K562 (cell line): ENCODE measurements at regions not wholly inside any gene's neighbourhood (a gene's known extent, or its start where the extent isn't known, plus 50 kb on each side); places are given as distances from the start of the nearest gene placed in this dataset.

ENCODE experiments used
- ATAC-seq: fragments of 200-7000 bp; cut with Tn5 transposase; 3 replicates; pipeline ENCODE4 v1.9.1; 2020; ENCODE audit warnings: moderate library complexity
- BruUV-seq: library from RNA; stranded (reverse); fragments of 400-500 nt; replicated peaks from 2 replicates; lab custom pipeline; 2021; lab: Mats Ljungman, UMichigan
- CTCF ChIA-PET: fragments of 300-600 bp; formaldehyde crosslinking; extraction: SDS; loops from one replicate; lab custom pipeline; 2021; ENCODE audit warnings: low intra/inter-chr PET ratio; lab: Yijun Ruan, JAX
- POLR2A ChIA-PET: fragments of 300-600, 350-650 bp; sonication (Branson Sonifier 250); formaldehyde crosslinking; extraction: SDS; loops from one replicate; lab custom pipeline; 2021; ENCODE audit warnings: antibody characterized with exemption, inconsistent platforms; lab: Yijun Ruan, JAX
- DNase-seq, 4 experiments: peaks; one replicate each; pipeline versions ENCODE4 v3.0.0 to v3.0.0-alpha.2; 2011 to 2018; ENCODE audit warnings: low spot score in 3 of 4, mixed read lengths in 3 of 4; ENCODE audit errors: extremely low read depth in 1 of 4
- FAIRE-seq: peaks from 2 replicates; lab custom pipeline; 2011; peaks lifted over from hg19 to GRCh38; lab: Jason Lieb, UNC
- H2AFZ ChIP-seq: 2 replicates; pipeline ENCODE4 v1.6.0; 2011; ENCODE audit warnings: low read depth, low read length, control low read depth, inconsistent platforms
- H3K27ac ChIP-seq: fragments of 200-600 bp; 3 replicates; pipeline ENCODE4 v1.8.0; 2011; ENCODE audit warnings: low read depth, mild to moderate bottlenecking, control low read depth, inconsistent platforms, low read length, moderate library complexity, mixed read lengths; ENCODE audit errors: extremely low read depth
- H3K27me3 ChIP-seq, 2 experiments: fragments of 300-600 bp in 1 of 2; 2 replicates in 1 of 2; 3 replicates in 1 of 2; pipeline versions ENCODE4 v1.6.0 to v1.8.0; 2011; ENCODE audit warnings: inconsistent platforms in 2 of 2, low read length in 2 of 2, mild to moderate bottlenecking in 1 of 2, mixed read lengths in 1 of 2, moderate library complexity in 1 of 2; ENCODE audit not compliant: control insufficient read depth in 2 of 2, insufficient read depth in 2 of 2
- H3K36me3 ChIP-seq: fragments of 300-600 bp; 3 replicates; pipeline ENCODE4 v1.8.0; 2011; ENCODE audit warnings: mild to moderate bottlenecking, low read length, inconsistent platforms; ENCODE audit not compliant: control insufficient read depth, insufficient read depth
- H3K4me1 ChIP-seq, 2 experiments: fragments of 200-600 bp in 1 of 2; replicated peaks in 1 of 2; 2 replicates in 1 of 2; 3 replicates in 1 of 2; pipeline versions ENCODE4 v1.5.1 to v1.8.0; 2011; ENCODE audit warnings: inconsistent platforms in 2 of 2, low read length in 2 of 2, mild to moderate bottlenecking in 1 of 2, mixed read lengths in 1 of 2, moderate library complexity in 1 of 2; ENCODE audit not compliant: control insufficient read depth in 2 of 2, insufficient read depth in 2 of 2
- H3K4me2 ChIP-seq: 2 replicates; pipeline ENCODE4 v1.6.1; 2011; ENCODE audit warnings: low read length, control low read depth, inconsistent platforms, mixed read lengths; ENCODE audit not compliant: insufficient read depth
- H3K4me3 ChIP-seq: fragments of 200-600 bp; sonication (generic), shearing (Covaris generic); 2 replicates; pipeline ENCODE4 v1.5.1; 2016; ENCODE audit warnings: control low read depth, inconsistent platforms
- H3K79me2 ChIP-seq: fragments of 200-600 bp; 3 replicates; pipeline ENCODE4 v1.8.0; 2011; ENCODE audit warnings: low read length, inconsistent platforms; ENCODE audit not compliant: control insufficient read depth, insufficient read depth
- H3K9ac ChIP-seq, 2 experiments: 2 replicates each; pipeline versions ENCODE4 v1.6.0 to v1.6.1; 2011; ENCODE audit warnings: low read depth in 2 of 2, low read length in 2 of 2, control low read depth in 1 of 2, inconsistent platforms in 1 of 2, mild to moderate bottlenecking in 1 of 2, mixed read lengths in 1 of 2; ENCODE audit not compliant: insufficient read depth in 1 of 2
- H3K9me1 ChIP-seq: one replicate; pipeline ENCODE4 v1.6.0; 2011; ENCODE audit warnings: inconsistent platforms, mild to moderate bottlenecking, low read length, moderate library complexity; ENCODE audit not compliant: control insufficient read depth, insufficient read depth
- H3K9me3 ChIP-seq: replicated peaks from 2 replicates; pipeline ENCODE4 v1.5.1; 2011; ENCODE audit warnings: low read depth, low read length, inconsistent platforms; ENCODE audit not compliant: control insufficient read depth, insufficient read depth
- H4K20me1 ChIP-seq: replicated peaks from 2 replicates; pipeline ENCODE4 v1.6.1; 2011; ENCODE audit warnings: low read length, inconsistent platforms, mixed read lengths; ENCODE audit not compliant: control insufficient read depth, insufficient read depth
- DPF2 ChIP-seq: fragments of 450-650 bp; IDR thresholded peaks from 2 replicates; pipeline ENCODE4 v1.6.1; 2016
- ELF2 ChIP-seq: fragments of 250-450 bp; sonication (Bioruptor Pico); IDR thresholded peaks from 2 replicates; pipeline ENCODE4 v1.5.0; 2021; ENCODE audit warnings: mild to moderate bottlenecking
- GTF2E2 ChIP-seq: fragments of 200-800 bp; sonication (Bioruptor generic); IDR thresholded peaks from 2 replicates; pipeline ENCODE4 v1.6.1; 2016; ENCODE audit warnings: missing genetic modification characterization, missing compliant biosample characterization
- KLF13 ChIP-seq: fragments of 450-650 bp; IDR thresholded peaks from 2 replicates; pipeline ENCODE4 v1.6.1; 2016; ENCODE audit warnings: missing genetic modification characterization, low read depth, mild to moderate bottlenecking, missing compliant biosample characterization, moderate library complexity, borderline replicate concordance
- LCOR ChIP-seq: sonication (generic); formaldehyde crosslinking; IDR thresholded peaks from 2 replicates; pipeline ENCODE4 v1.8.0; 2022; ENCODE audit warnings: mild to moderate bottlenecking, missing genetic modification reagents
- NCOA6 ChIP-seq: fragments of 450-650 bp; IDR thresholded peaks from 2 replicates; pipeline ENCODE4 v1.6.1; 2017; ENCODE audit warnings: mild to moderate bottlenecking
- NR2F6 ChIP-seq: fragments of 450-650 bp; formaldehyde crosslinking; IDR thresholded peaks from 2 replicates; pipeline ENCODE4 v1.4.0; 2020; ENCODE audit warnings: mild to moderate bottlenecking
- NR3C1 ChIP-seq: sonication (generic); formaldehyde crosslinking; IDR thresholded peaks from 2 replicates; pipeline ENCODE4 v1.8.1; 2022; ENCODE audit warnings: missing genetic modification reagents
- NRF1 ChIP-seq, 2 experiments: fragments of 450-650 bp; IDR thresholded peaks in 1 of 2; conservative IDR thresholded peaks in 1 of 2; 2 replicates each; pipeline ENCODE4 v1.6.1; 2014; ENCODE audit warnings: mild to moderate bottlenecking in 2 of 2
- RFX7 ChIP-seq: fragments of 250-450 bp; sonication (Bioruptor Pico); IDR thresholded peaks from 2 replicates; pipeline ENCODE4 v1.5.1; 2021; ENCODE audit warnings: mild to moderate bottlenecking
- SP1 ChIP-seq: sonication (generic); formaldehyde crosslinking; IDR thresholded peaks from 2 replicates; pipeline ENCODE4 v1.8.1; 2022; ENCODE audit warnings: mild to moderate bottlenecking, missing genetic modification reagents
- TARDBP ChIP-seq: fragments of 450-650 bp; IDR thresholded peaks from 2 replicates; pipeline ENCODE4 v1.6.1; 2016
- TFAP4 ChIP-seq: sonication (generic); formaldehyde crosslinking; IDR thresholded peaks from 2 replicates; pipeline ENCODE4 v1.8.0; 2022; ENCODE audit warnings: missing genetic modification reagents, mild to moderate bottlenecking, moderate library complexity, borderline replicate concordance
- THRAP3 ChIP-seq: fragments of 450-650 bp; IDR thresholded peaks from 2 replicates; pipeline ENCODE4 v1.6.1; 2016; ENCODE audit warnings: mild to moderate bottlenecking, inconsistent platforms, borderline replicate concordance
- ZBTB8A ChIP-seq: fragments of 450-650 bp; IDR thresholded peaks from 2 replicates; pipeline ENCODE4 v1.6.1; 2018; ENCODE audit warnings: mild to moderate bottlenecking, moderate library complexity; ENCODE audit not compliant: partially characterized antibody
- ZNF239 ChIP-seq: fragments of 250-450 bp; sonication (Bioruptor Pico); IDR thresholded peaks from 2 replicates; pipeline ENCODE4 v1.4.0; 2020; ENCODE audit warnings: mild to moderate bottlenecking
- ZNF354B ChIP-seq: fragments of 250-450 bp; sonication (Bioruptor Pico); IDR thresholded peaks from 2 replicates; pipeline ENCODE4 v1.4.0; 2020
- WGBS: fragments of 100-300 bp; shearing (Covaris generic); methylation state at CpG from one replicate; pipeline ENCODE4 v1.1.6; 2016; ENCODE audit warnings: low coverage, mixed read lengths; ENCODE audit not compliant: insufficient coverage; ENCODE audit errors: missing lambda C conversion rate; 5-methylcytosine and 5-hydroxymethylcytosine counted together
- in situ Hi-C: fragments of 300-500 bp; cut with MboI; formaldehyde crosslinking; loops from 4 replicates; pipeline ENCODE4 v1.15.0; 2018; ENCODE audit warnings: inconsistent platforms, mixed read lengths
- intact Hi-C: fragments of 100-400 bp; cut with micrococcal nuclease; formaldehyde crosslinking; loops from 2 replicates; pipeline ENCODE4 v1.14.2; 2022
- TF ChIP-seq, protein P1 (sequence below), 2 experiments: fragments of 150-350 bp in 1 of 2; IDR thresholded peaks; 2 replicates each; pipeline ENCODE4 v1.6.1; 2012 to 2016; ENCODE audit warnings: low read depth in 2 of 2, low read length in 2 of 2, mild to moderate bottlenecking in 1 of 2, moderate library complexity in 1 of 2
- TF ChIP-seq, protein P2 (sequence below): IDR thresholded peaks from 2 replicates; pipeline ENCODE4 v1.6.1; 2011; ENCODE audit not compliant: insufficient read length; ENCODE audit errors: extremely low read depth

GRCh38 chr9:107784235-107784958 lies 294.8 kb upstream of the KLF4 start:
- no peaks in the 10 kb centered on the region for H3K27me3 ChIP-seq
- under 1% methylated on average over 11 of the region's 12 CpGs for WGBS
- peak overlapping the region; percentile 83 for H3K27ac ChIP-seq
- no peaks in the 10 kb centered on the region for H3K9me1 ChIP-seq
- no peaks in the 10 kb centered on the region for H4K20me1 ChIP-seq
- no peaks in the 10 kb centered on the region for H3K9me3 ChIP-seq
- in situ Hi-C loops, result no loop called here
- peak overlapping the region; percentile 85 for H2AFZ ChIP-seq
- peak overlapping the region; percentile 50 to 68; a peak in 3 of 4 replicates for H3K9ac ChIP-seq
- H3K79me2 ChIP-seq, result no peaks in the 10 kb centered on the region
- peak; percentile 99 for FAIRE-seq
- intact Hi-C loops, result loop anchor here (1.0 to 10.0 kb wide), 3 partner anchors 10 to 310 kb away; no protein-coding TSS in a partner anchor
- CTCF ChIA-PET, result no interaction called here
- ATAC-seq, result peak; percentile 94
- 0 out of 2 replicates have a peak overlapping the region, but pooled peaks have one; percentile 3 for H3K4me3 ChIP-seq
- H3K4me1 ChIP-seq, result peaks cover 23 to 42% of the 10 kb centered on the region in 2 experiments
- peak; percentile 81 to 97 (median 86) for DNase-seq
- POLR2A ChIA-PET, result interaction anchor here (0.6 to 2.1 kb wide), 9 partner anchors 10 to 341 kb away, joined by 3 to 10 read pairs (median 3); no protein-coding TSS in a partner anchor
- H3K36me3 ChIP-seq, result no peaks in the 10 kb centered on the region
- BruUV-seq, result TSS peak; percentile 64
- H3K4me2 ChIP-seq, result peak overlapping the region; percentile 72
- no peak for TF ChIP-seq KLF13 (tag)
- TF ChIP-seq TARDBP, result peak; percentile 61; the same call in 1 of the 2 replicates
- TF ChIP-seq SP1 (CRISPR knock-in tag), result no peak
- TF ChIP-seq NR2F6 (CRISPR knock-in tag), result no peak
- TF ChIP-seq, protein P1, sequence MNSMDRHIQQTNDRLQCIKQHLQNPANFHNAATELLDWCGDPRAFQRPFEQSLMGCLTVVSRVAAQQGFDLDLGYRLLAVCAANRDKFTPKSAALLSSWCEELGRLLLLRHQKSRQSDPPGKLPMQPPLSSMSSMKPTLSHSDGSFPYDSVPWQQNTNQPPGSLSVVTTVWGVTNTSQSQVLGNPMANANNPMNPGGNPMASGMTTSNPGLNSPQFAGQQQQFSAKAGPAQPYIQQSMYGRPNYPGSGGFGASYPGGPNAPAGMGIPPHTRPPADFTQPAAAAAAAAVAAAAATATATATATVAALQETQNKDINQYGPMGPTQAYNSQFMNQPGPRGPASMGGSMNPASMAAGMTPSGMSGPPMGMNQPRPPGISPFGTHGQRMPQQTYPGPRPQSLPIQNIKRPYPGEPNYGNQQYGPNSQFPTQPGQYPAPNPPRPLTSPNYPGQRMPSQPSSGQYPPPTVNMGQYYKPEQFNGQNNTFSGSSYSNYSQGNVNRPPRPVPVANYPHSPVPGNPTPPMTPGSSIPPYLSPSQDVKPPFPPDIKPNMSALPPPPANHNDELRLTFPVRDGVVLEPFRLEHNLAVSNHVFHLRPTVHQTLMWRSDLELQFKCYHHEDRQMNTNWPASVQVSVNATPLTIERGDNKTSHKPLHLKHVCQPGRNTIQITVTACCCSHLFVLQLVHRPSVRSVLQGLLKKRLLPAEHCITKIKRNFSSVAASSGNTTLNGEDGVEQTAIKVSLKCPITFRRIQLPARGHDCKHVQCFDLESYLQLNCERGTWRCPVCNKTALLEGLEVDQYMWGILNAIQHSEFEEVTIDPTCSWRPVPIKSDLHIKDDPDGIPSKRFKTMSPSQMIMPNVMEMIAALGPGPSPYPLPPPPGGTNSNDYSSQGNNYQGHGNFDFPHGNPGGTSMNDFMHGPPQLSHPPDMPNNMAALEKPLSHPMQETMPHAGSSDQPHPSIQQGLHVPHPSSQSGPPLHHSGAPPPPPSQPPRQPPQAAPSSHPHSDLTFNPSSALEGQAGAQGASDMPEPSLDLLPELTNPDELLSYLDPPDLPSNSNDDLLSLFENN (IDR thresholded peaks at IDR 0.05; ENCODE audit: low read depth in 2 of 2, low read length in 2 of 2), result peak in 1 of 2 experiments; percentile 79; a peak in 1 of 4 replicates
- TF ChIP-seq TFAP4 (CRISPR knock-in tag), result peak; percentile 87
- TF ChIP-seq NR3C1, result no peak
- no peak for TF ChIP-seq ZBTB8A
- TF ChIP-seq GTF2E2 (tag), result no peak
- TF ChIP-seq DPF2, result peak; percentile 97
- TF ChIP-seq NCOA6, result no peak
- TF ChIP-seq ELF2 (CRISPR knock-in tag), result peak; percentile 52; the same call in 1 of the 2 replicates
- peak; percentile 24; the same call in 1 of the 2 replicates for TF ChIP-seq ZNF239 (CRISPR knock-in tag)
- TF ChIP-seq, protein P2, sequence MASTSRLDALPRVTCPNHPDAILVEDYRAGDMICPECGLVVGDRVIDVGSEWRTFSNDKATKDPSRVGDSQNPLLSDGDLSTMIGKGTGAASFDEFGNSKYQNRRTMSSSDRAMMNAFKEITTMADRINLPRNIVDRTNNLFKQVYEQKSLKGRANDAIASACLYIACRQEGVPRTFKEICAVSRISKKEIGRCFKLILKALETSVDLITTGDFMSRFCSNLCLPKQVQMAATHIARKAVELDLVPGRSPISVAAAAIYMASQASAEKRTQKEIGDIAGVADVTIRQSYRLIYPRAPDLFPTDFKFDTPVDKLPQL, result no peak
- no peak for TF ChIP-seq THRAP3
- TF ChIP-seq RFX7 (CRISPR knock-in tag), result no peak
- TF ChIP-seq ZNF354B (CRISPR knock-in tag), result no peak
- TF ChIP-seq LCOR (CRISPR knock-in tag), result peak; percentile 85
- peak; percentile 54 to 59 for TF ChIP-seq NRF1 (conservative IDR thresholded peaks at IDR 0.05 in 1 of 2, IDR thresholded peaks at IDR 0.05 in 1 of 2)
